ENCODE measurements at regions not wholly inside any gene's neighbourhood (a gene's known extent, or its start where the extent isn't known, plus 50 kb on each side); places are given as distances from the start of the nearest gene placed in this dataset.
A peak's percentile ranks its signal among the peaks of the same experiment; 100 is the strongest.

DNA sequence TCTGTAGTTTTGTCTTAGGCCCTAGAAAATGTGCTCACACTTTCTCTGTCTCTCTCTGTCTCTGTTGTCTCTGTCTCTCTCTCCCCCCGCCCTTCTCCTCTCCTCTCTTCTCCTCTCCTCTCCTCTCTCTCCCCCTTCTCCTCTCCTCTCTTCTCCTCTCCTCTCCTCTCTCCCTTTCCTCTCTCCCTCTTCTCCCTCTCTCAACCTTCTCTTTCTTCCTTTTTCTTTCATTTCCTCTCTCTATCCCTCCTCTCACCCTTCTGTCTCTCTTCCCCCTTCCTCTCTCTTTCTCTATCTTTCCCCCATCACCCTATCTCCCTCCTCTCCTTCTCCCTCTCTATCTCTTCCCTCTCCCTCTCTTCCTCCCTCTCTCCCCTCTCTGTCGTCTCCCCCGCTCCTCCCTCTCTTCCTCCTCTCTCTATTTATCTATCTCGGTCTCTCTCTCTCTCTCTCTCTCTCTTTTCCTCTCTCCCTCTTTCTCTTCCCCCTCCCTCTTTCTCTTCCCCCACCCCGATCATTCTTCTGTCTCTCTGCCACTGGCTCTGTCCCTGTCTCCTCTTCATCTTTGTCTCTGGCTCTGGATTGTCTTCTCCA is 107.2 kb upstream of the C16orf82 start:
- TF ChIP-seq, protein P1, sequence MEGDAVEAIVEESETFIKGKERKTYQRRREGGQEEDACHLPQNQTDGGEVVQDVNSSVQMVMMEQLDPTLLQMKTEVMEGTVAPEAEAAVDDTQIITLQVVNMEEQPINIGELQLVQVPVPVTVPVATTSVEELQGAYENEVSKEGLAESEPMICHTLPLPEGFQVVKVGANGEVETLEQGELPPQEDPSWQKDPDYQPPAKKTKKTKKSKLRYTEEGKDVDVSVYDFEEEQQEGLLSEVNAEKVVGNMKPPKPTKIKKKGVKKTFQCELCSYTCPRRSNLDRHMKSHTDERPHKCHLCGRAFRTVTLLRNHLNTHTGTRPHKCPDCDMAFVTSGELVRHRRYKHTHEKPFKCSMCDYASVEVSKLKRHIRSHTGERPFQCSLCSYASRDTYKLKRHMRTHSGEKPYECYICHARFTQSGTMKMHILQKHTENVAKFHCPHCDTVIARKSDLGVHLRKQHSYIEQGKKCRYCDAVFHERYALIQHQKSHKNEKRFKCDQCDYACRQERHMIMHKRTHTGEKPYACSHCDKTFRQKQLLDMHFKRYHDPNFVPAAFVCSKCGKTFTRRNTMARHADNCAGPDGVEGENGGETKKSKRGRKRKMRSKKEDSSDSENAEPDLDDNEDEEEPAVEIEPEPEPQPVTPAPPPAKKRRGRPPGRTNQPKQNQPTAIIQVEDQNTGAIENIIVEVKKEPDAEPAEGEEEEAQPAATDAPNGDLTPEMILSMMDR (IDR thresholded peaks at IDR 0.05; ENCODE audit: low read depth, low read length) = no peak
- H3K4me3 ChIP-seq (replicated peaks in 1 of 2; ENCODE audit: low read depth in 2 of 2, low read length in 2 of 2) = no peak overlapping the region
- no peak for DNase-seq (ENCODE audit: low read depth in 2 of 2)

DNA sequence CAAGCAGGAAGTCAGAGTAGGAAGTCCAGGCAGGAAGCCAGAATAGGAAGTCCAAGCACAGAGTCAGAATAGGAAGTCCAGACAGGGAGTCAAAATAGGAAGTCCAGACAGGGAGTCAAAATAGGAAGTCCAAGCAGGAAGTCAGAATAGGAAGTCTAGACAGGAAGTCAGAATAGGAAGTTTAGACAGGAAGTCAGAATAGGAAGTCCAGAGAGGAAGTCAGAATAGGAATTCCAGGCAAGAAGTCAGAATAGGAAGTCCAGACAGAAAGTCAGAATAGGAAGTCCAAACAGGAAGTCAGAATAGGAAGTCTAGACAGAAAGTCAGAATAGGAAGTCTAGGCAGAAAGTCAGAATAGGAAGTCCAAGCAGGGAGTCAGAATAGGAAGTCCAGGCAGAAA is 105.3 kb upstream of the C16orf82 start:
- no peak for DNase-seq (ENCODE audit: low read depth in 2 of 2)
- TF ChIP-seq, protein P1 (IDR thresholded peaks at IDR 0.05; ENCODE audit: low read depth, low read length) = no peak
- H3K4me3 ChIP-seq (replicated peaks in 1 of 2; ENCODE audit: low read depth in 2 of 2, low read length in 2 of 2) = no peak overlapping the region

DNA sequence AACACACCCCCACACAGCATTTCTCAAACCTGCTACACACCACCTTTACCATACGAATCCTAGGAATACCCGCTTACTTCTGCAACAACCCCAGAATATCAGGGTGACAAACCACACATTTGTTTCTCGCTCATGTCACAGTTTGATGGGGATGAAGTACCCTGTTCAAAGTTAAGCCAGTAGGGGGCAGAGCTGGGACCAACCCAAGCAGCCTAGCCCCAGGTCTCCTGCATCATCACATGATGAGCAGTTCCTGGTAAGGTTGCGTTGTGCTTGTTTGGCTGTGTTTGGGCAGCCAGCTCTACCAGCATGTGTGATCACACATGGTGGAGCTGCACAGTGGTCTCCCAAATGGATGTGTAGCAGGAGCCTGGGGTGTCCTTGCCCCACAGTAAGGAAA is 103.6 kb upstream of the C16orf82 start:
- DNase-seq (ENCODE audit: low read depth in 2 of 2) = peak; percentile 2 to 9
- TF ChIP-seq, protein P1 (IDR thresholded peaks at IDR 0.05; ENCODE audit: low read depth, low read length) = peak; percentile 15
- H3K4me3 ChIP-seq (replicated peaks in 1 of 2; ENCODE audit: low read depth in 2 of 2, low read length in 2 of 2) = no peak overlapping the region

DNA sequence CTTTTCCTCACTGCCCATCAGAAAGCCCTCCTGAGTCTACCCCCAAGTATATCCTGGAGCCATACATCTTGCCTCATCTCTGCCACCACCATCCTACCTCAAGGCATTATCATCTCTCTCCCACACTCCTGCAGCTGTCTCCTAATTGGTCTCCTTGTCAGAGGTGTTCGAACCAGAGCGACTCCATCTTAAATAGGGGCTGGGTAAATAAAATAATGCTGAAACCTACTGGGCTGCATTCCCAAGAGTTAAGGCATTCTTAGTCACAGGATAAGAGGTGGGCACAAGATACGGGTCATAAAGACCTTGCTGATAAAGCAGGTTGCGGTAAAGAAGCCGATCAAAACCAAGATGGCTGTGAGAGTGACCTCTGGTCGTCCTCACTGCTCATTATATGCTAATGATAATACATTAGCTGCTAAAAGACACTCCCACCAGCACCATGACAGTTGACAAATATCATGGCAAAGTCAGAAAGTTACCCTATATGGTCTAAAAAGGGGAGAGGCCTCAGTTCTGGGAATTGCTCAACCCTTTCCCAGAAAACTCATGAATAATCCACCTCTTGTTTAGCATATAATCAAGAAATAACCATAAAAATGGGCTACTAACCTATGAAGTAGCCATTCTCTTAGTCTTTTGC is 97.0 kb upstream of the C16orf82 start:
- DNase-seq (ENCODE audit: low read depth in 2 of 2) = no peak
- H3K4me3 ChIP-seq (replicated peaks in 1 of 2; ENCODE audit: low read depth in 2 of 2, low read length in 2 of 2) = no peak overlapping the region
- TF ChIP-seq, protein P1 (IDR thresholded peaks at IDR 0.05; ENCODE audit: low read depth, low read length) = no peak

DNA sequence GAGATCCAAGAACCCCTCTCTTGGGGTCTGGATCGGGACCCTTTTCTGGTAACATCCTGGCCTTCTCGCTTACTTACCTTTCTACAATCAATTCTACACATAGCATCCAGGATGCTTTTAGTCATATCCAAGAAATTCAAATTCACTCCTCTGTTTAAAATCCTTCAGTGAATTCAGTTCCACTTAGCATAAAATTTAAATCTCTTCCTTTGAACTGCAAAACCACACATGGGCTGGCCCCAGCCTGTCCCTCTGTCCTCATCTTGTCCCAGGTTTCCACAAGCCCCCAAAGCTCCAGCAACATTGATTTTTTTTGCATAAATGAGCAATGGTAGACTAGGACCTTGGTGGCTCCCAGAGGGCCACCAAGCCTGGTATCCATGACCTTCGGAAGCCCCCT is 96.4 kb upstream of the C16orf82 start:
- no peak overlapping the region for H3K4me3 ChIP-seq (replicated peaks in 1 of 2; ENCODE audit: low read depth in 2 of 2, low read length in 2 of 2)
- DNase-seq (ENCODE audit: low read depth in 2 of 2) = no peak
- TF ChIP-seq, protein P1 (IDR thresholded peaks at IDR 0.05; ENCODE audit: low read depth, low read length) = no peak

DNA sequence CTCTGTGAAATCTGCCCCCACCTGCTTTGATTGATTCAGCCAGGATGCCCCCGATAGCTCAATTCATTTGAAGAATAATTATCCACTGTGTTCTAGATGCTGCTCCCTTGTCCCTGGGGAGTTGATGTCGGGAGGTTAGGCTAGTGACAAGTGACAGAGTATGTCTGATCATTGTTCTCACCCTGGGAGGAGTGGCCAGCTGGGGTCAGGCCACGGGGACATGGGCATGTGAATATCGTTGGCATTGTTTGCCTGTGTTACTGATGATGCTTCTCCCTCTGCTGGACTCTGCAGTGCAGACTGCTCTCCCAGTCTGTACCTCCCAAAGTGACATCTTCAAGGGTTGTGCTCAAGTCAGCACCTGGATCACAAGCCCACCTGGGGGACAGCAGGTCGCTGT is 89.9 kb upstream of the C16orf82 start:
- TF ChIP-seq, protein P1 (IDR thresholded peaks at IDR 0.05; ENCODE audit: low read depth, low read length) = no peak
- no peak for DNase-seq (ENCODE audit: low read depth in 2 of 2)
- no peak overlapping the region for H3K4me3 ChIP-seq (replicated peaks in 1 of 2; ENCODE audit: low read depth in 2 of 2, low read length in 2 of 2)

Measured in cardiac fibroblast (primary cell).